ENCODE measurements at regions not wholly inside any gene's neighbourhood (a gene's known extent, or its start where the extent isn't known, plus 50 kb on each side); places are given as distances from the start of the nearest gene placed in this dataset.
A peak's percentile ranks its signal among the peaks of the same experiment; 100 is the strongest.
"Not testable (repeated sequence)": the region's sequence is repeated elsewhere in the genome, so short reads cannot be mapped to it uniquely, and the experiment has no call there.

GRCh38 chr3:176375519-176375918, 821.8 kb downstream of the TBL1XR1 start:
- peak in 1 of 2 experiments; percentile 8 for DNase-seq
- no peaks in the 10 kb centered on the region for H3K27me3 ChIP-seq
- no peaks in the 10 kb centered on the region for H3K9me3 ChIP-seq (replicated peaks)
- H3K4me1 ChIP-seq: no peaks in the 10 kb centered on the region
- no peak overlapping the region for H3K27ac ChIP-seq
- H3K36me3 ChIP-seq: no peaks in the 10 kb centered on the region
- no peak overlapping the region for H3K4me3 ChIP-seq

- Histone ChIP-seq H3K4me1 (no peaks in the 10 kb centered on the region), H3K9me3 (replicated peaks) (no peaks in the 10 kb centered on the region), H3K27me3 (no peaks in the 10 kb centered on the region), H3K36me3 (no peaks in the 10 kb centered on the region), H3K27ac (no peak overlapping the region), H3K4me3 (no peak overlapping the region)
- no peak for DNase-seq
Measured at GRCh38 chr3:176362191-176362731, 835.0 kb downstream of the TBL1XR1 start.

GRCh38 chr3:176359211-176359610, 838.1 kb downstream of the TBL1XR1 start:
- DNase-seq: no peak
- Histone ChIP-seq H3K4me1 (no peaks in the 10 kb centered on the region), H3K27me3 (no peaks in the 10 kb centered on the region), H3K27ac (no peak overlapping the region), H3K36me3 (no peaks in the 10 kb centered on the region), H3K9me3 (replicated peaks) (no peaks in the 10 kb centered on the region), H3K4me3 (no peak overlapping the region)

GRCh38 chr3:176357891-176358290, 839.4 kb downstream of the TBL1XR1 start:
- no peak overlapping the region for H3K4me3 ChIP-seq
- H3K27me3 ChIP-seq: no peaks in the 10 kb centered on the region
- H3K36me3 ChIP-seq: no peaks in the 10 kb centered on the region
- no peaks in the 10 kb centered on the region; the same call in 1 of the 2 replicates for H3K9me3 ChIP-seq (replicated peaks)
- no peaks in the 10 kb centered on the region for H3K4me1 ChIP-seq
- no peak for DNase-seq
- H3K27ac ChIP-seq: no peak overlapping the region

- Histone ChIP-seq H3K36me3 (no peaks in the 10 kb centered on the region), H3K4me1 (no peaks in the 10 kb centered on the region), H3K9me3 (replicated peaks) (no peaks in the 10 kb centered on the region; the same call in 1 of the 2 replicates), H3K27ac (no peak overlapping the region), H3K27me3 (no peaks in the 10 kb centered on the region), H3K4me3 (no peak overlapping the region)
- no peak for DNase-seq
Measured at GRCh38 chr3:176354843-176355242, 842.4 kb downstream of the TBL1XR1 start.

- DNase-seq: no peak
Measured at GRCh38 chr3:176352716-176353334, 844.5 kb downstream of the TBL1XR1 start.

GRCh38 chr3:176351408-176351807, 845.9 kb downstream of the TBL1XR1 start:
- no peak for DNase-seq
- Histone ChIP-seq H3K27me3 (no peaks in the 10 kb centered on the region), H3K27ac (no peak overlapping the region), H3K4me1 (no peaks in the 10 kb centered on the region), H3K9me3 (replicated peaks) (no peaks in the 10 kb centered on the region; the same call in 1 of the 2 replicates), H3K4me3 (no peak overlapping the region), H3K36me3 (no peaks in the 10 kb centered on the region)

More at GRCh38 chr3:176352716-176353334, 844.5 kb downstream of the TBL1XR1 start:
- Histone ChIP-seq H3K4me1 (no peaks in the 10 kb centered on the region), H3K9me3 (replicated peaks) (no peaks in the 10 kb centered on the region; the same call in 1 of the 2 replicates), H3K36me3 (no peaks in the 10 kb centered on the region), H3K27me3 (no peaks in the 10 kb centered on the region), H3K4me3 (no peak overlapping the region), H3K27ac (no peak overlapping the region)

GRCh38 chr3:176349706-176350105, 847.6 kb downstream of the TBL1XR1 start:
- no peak for DNase-seq
- H3K4me3 ChIP-seq: no peak overlapping the region
- no peaks in the 10 kb centered on the region for H3K27me3 ChIP-seq
- H3K36me3 ChIP-seq: no peaks in the 10 kb centered on the region
- H3K4me1 ChIP-seq: no peaks in the 10 kb centered on the region
- H3K9me3 ChIP-seq (replicated peaks): no peaks in the 10 kb centered on the region; the same call in 1 of the 2 replicates
- H3K27ac ChIP-seq: no peak overlapping the region

GRCh38 chr3:176347424-176348146, 849.7 kb downstream of the TBL1XR1 start:
- H3K4me3 ChIP-seq: no peak overlapping the region
- no peak for DNase-seq
- H3K27ac ChIP-seq: no peak overlapping the region
- H3K4me1 ChIP-seq: no peaks in the 10 kb centered on the region
- H3K9me3 ChIP-seq (replicated peaks): no peaks in the 10 kb centered on the region
- H3K27me3 ChIP-seq: no peaks in the 10 kb centered on the region
- H3K36me3 ChIP-seq: no peaks in the 10 kb centered on the region

- no peaks in the 10 kb centered on the region for H3K4me1 ChIP-seq
- H3K36me3 ChIP-seq: no peaks in the 10 kb centered on the region
- H3K9me3 ChIP-seq (replicated peaks): no peaks in the 10 kb centered on the region
- no peak for DNase-seq
- no peaks in the 10 kb centered on the region for H3K27me3 ChIP-seq
- no peak overlapping the region for H3K4me3 ChIP-seq
- H3K27ac ChIP-seq: no peak overlapping the region
Measured at GRCh38 chr3:176341963-176342362, 855.3 kb downstream of the TBL1XR1 start.

GRCh38 chr3:176328666-176329065, 868.6 kb downstream of the TBL1XR1 start:
- Histone ChIP-seq H3K27ac (no peak overlapping the region), H3K9me3 (replicated peaks) (no peaks in the 10 kb centered on the region), H3K27me3 (no peaks in the 10 kb centered on the region), H3K4me3 (no peak overlapping the region), H3K4me1 (no peaks in the 10 kb centered on the region), H3K36me3 (no peaks in the 10 kb centered on the region)
- DNase-seq: no peak

GRCh38 chr3:176328198-176328597, 869.1 kb downstream of the TBL1XR1 start:
- H3K27me3 ChIP-seq: no peaks in the 10 kb centered on the region
- H3K9me3 ChIP-seq (replicated peaks): no peaks in the 10 kb centered on the region
- no peak for DNase-seq
- no peaks in the 10 kb centered on the region for H3K4me1 ChIP-seq
- no peaks in the 10 kb centered on the region for H3K36me3 ChIP-seq
- no peak overlapping the region for H3K4me3 ChIP-seq
- H3K27ac ChIP-seq: no peak overlapping the region

- not testable (repeated sequence) for H3K9me3 ChIP-seq (replicated peaks); H3K4me1 ChIP-seq; H3K4me3 ChIP-seq; H3K36me3 ChIP-seq; DNase-seq; H3K27me3 ChIP-seq; H3K27ac ChIP-seq
Measured at GRCh38 chr3:176326894-176327490, 870.3 kb downstream of the TBL1XR1 start.

- not testable (repeated sequence) for H3K36me3 ChIP-seq
Measured at GRCh38 chr3:176321532-176321931, 875.8 kb downstream of the TBL1XR1 start.

GRCh38 chr3:176321099-176321498, 876.2 kb downstream of the TBL1XR1 start:
- DNase-seq: no peak
- no peaks in the 10 kb centered on the region for H3K4me1 ChIP-seq
- no peak overlapping the region for H3K27ac ChIP-seq
- no peak overlapping the region for H3K4me3 ChIP-seq
- H3K36me3 ChIP-seq: no peaks in the 10 kb centered on the region
- H3K27me3 ChIP-seq: no peaks in the 10 kb centered on the region
- H3K9me3 ChIP-seq (replicated peaks): no peaks in the 10 kb centered on the region

More at GRCh38 chr3:176321532-176321931, 875.8 kb downstream of the TBL1XR1 start:
- H3K27ac ChIP-seq; H3K4me3 ChIP-seq; H3K9me3 ChIP-seq (replicated peaks); DNase-seq; H3K27me3 ChIP-seq; H3K4me1 ChIP-seq: not testable (repeated sequence)

Data from SJCRH30 (cell line).